ENCODE measurements at regions not wholly inside any gene's neighbourhood (a gene's known extent, or its start where the extent isn't known, plus 50 kb on each side); places are given as distances from the start of the nearest gene placed in this dataset.
"Not testable (repeated sequence)": the region's sequence is repeated elsewhere in the genome, so short reads cannot be mapped to it uniquely, and the experiment has no call there.

GRCh38 chr5:120927950-120928530, 463.9 kb downstream of the PRR16 start:
- DNase-seq (ENCODE audit: low spot score) (no peak), ATAC-seq (ENCODE audit: low FRiP score) (no peak)
- no peak for TF ChIP-seq CTCF (IDR thresholded peaks at IDR 0.05)

- no peak for ATAC-seq (ENCODE audit: low FRiP score)
- no peak for TF ChIP-seq CTCF (IDR thresholded peaks at IDR 0.05)
- no peak for DNase-seq (ENCODE audit: low spot score)
These were observed 468.4 kb downstream of the PRR16 start for GRCh38 chr5:120932480-120932879.

GRCh38 chr5:120934031-120934430, 469.9 kb downstream of the PRR16 start:
- ATAC-seq (ENCODE audit: low FRiP score) (no peak), DNase-seq (ENCODE audit: low spot score) (no peak)
- no peak for TF ChIP-seq CTCF (IDR thresholded peaks at IDR 0.05)

GRCh38 chr5:120936652-120937051, 472.6 kb downstream of the PRR16 start:
- ATAC-seq (ENCODE audit: low FRiP score) (no peak), DNase-seq (ENCODE audit: low spot score) (no peak)
- TF ChIP-seq CTCF (IDR thresholded peaks at IDR 0.05) = no peak

GRCh38 chr5:120938604-120939003, 474.5 kb downstream of the PRR16 start:
- DNase-seq (ENCODE audit: low spot score) (no peak), ATAC-seq (ENCODE audit: low FRiP score) (no peak)
- no peak for TF ChIP-seq CTCF (IDR thresholded peaks at IDR 0.05)

- no peak for ATAC-seq (ENCODE audit: low FRiP score)
- DNase-seq (ENCODE audit: low spot score) = no peak
- TF ChIP-seq CTCF (IDR thresholded peaks at IDR 0.05) = no peak
These were observed 478.7 kb downstream of the PRR16 start for GRCh38 chr5:120942596-120943350.

GRCh38 chr5:120949596-120949995, 485.5 kb downstream of the PRR16 start:
- not testable (repeated sequence) for DNase-seq (ENCODE audit: low spot score); ATAC-seq (ENCODE audit: low FRiP score)

- not testable (repeated sequence) for DNase-seq (ENCODE audit: low spot score); ATAC-seq (ENCODE audit: low FRiP score)
These were observed 489.3 kb downstream of the PRR16 start for GRCh38 chr5:120953445-120953844.

Measured in omental fat pad (tissue), 3 donors.